Stimulated activated CD8-positive, alpha-beta memory T cell treated with anti-CD3 and anti-CD28 coated beads, Interleukin-4, amount 100 ng/mL, for 4 hours (primary cell): ENCODE measurements at regions not wholly inside any gene's neighbourhood (a gene's known extent, or its start where the extent isn't known, plus 50 kb on each side); places are given as distances from the start of the nearest gene placed in this dataset.
"Not testable (repeated sequence)": the region's sequence is repeated elsewhere in the genome, so short reads cannot be mapped to it uniquely, and the experiment has no call there.

Source experiments
- DNase-seq, 2 donors: peaks; one replicate each; pipeline ENCODE4 v3.0.0-alpha.2; 2020; ENCODE audit warnings: low read depth in 2 of 2, low spot score in 1 of 2

DNA sequence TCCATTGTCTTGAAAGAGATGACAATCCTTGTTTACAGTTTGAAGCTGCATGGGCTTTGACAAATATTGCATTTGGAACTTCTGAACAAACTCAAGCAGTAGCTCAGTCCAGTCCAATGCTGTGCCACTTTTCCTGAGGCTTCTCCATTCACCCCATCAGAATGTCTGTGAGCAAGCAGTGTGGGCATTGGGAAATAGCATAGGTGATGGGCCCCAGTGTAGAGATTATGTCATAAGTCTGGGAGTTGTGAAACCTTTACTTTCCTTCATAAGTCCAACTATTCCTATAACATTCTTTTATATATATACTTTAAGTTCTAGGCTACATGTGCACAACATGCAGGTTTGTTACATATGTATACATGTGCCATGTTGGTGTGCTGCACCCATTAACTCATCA is 163.4 kb upstream of the NT5E start:
- not testable (repeated sequence) for DNase-seq

DNA sequence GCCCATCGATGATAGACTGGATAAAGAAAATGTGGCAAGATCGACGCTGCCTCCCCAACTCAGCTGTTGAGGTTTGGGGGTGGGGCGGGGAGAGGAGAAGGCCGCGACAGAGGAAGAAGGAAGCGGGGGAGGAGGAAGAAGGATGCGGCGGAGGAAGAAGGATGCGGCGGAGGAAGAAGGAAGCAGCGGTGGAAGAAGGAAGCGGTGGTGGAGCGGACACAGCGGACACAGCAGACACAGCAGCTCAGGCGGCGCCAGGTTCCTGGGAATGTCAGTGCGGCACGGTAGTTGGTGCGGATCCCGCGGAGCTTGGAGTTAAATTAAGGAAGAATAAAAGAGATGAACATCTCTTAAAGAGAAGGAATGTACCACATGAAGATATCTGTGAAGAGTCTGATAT is 163.9 kb upstream of the NT5E start:
- DNase-seq, result no peak

DNA sequence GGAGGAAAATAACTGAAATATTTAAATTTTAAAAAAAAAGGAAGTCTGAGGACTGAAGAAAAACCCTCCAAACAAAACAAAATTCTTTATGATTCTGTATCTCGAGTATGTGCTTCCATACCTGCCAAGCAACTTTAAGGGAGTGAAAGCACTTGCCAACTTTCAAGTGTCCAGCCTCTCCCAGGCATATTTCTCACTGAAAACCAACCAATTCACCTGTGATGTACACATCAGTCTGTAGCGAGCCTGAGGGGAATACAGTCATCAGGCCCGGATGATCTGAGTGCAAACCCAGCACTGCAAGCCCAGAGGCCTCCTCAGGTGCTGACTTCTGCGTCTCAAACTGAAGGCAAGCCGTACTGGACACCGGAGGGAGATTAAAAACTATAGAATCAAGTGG is 164.8 kb upstream of the NT5E start:
- DNase-seq, result no peak

DNA sequence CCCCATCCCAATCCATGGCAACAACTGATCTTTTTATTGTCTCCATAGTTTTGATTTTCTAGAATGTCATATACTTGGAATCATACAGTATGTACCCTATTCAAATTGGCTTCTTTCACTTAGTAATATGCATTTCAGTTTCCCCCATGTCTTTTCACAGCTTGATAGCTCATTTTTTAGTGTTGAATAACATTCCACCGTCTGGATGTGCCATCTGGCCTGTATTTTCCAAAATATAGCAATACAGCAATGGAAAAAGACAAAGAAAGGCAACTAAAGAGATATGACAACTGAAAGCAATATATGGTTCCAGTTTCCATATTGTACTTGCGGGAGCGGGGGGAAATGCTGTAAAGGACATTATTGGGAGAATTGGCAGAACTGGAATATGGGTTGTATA is 166.4 kb upstream of the NT5E start:
- DNase-seq, result no peak

DNA sequence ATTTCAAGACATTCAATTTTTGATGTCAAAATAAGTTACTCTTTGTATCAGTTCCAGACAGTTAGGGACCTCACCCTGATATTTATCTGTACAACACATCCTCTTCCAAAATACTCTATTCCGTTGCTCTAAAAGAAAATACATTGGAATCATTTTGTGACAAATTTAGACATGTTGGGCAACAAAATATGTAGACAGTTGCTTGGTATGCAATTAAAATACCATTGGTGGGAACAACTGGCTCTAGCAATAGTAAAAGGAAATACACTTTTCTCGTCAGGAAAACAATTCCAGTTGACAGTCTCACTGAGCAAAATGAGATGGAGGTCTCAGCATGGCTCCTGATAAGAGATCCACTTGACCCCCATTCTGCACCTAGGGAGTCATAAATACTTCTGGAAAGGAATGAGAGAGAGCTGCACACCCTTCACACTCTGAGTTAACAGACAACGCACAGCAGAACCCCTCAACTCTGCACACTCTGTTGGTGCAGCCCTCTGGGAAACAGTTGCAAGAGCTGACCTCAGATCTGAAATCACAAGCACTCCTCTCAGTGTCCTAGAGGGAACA is 171.3 kb upstream of the NT5E start:
- no peak for DNase-seq

DNA sequence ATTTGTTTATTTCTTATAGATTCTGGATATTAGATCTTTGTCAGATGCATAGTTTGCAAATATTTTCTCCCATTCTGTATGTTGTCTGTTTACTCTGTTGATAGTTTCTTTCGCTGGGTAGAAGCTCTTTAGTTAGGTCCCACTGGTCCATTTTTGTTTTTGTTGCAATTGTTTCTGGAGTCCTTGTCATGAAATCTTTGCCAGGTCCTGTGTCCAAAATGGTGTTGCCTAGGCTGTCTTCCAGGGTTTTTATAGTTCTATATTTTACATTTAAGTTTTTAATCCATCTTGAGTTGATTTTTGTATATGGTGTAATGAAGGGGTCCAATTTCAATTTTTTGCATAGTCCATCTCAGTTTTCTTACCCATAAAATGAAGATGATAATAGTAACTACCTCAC is 173.9 kb upstream of the NT5E start:
- not testable (repeated sequence) for DNase-seq

DNA sequence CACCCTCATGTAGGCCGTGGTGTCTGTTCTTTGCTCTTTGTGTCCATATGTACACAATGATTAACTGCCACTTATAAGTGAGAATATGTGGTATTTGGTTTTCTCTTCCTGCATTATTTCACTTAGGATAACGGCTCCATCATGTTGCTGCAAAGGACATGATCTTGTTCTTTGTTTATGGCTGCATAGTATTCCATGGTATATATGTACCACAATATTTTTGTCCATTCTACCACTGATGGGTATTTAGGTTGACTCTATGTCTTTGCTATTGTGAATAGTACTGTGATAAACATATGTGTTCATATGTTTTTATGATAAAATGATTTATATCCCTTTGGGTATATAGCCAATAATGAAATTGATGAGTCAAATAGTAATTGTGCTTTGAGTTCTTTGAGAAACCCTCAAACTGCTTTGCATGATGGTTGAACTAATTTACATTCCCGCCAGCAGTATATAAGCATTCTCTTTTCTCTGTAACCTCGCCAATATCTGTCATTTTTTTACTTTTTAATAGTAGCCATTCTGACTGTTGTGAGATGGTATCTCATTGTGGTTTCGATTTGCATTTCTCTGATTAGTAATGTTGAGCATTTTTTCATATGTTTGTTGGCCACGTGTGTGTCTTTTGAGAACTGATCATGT is 174.4 kb upstream of the NT5E start:
- DNase-seq, result no peak

DNA sequence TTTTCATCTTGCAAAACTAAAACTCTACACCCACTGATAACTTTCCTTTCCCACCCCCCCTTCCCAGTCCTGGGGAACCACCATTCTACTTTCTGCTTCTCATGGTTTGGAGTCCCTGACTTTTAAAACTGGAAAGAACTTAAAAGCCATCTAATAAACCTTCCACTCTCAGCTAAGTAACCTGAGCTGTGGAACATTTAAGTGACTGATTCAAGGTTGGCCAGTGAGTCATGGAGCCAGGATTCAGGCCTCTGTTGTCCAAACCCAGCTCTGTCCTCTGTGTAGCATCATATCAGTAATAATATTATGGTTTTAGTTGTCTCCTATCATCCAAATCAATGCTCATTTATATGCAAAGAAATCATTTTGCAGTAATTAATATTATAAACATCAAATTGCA is 176.0 kb upstream of the NT5E start:
- DNase-seq, result no peak

DNA sequence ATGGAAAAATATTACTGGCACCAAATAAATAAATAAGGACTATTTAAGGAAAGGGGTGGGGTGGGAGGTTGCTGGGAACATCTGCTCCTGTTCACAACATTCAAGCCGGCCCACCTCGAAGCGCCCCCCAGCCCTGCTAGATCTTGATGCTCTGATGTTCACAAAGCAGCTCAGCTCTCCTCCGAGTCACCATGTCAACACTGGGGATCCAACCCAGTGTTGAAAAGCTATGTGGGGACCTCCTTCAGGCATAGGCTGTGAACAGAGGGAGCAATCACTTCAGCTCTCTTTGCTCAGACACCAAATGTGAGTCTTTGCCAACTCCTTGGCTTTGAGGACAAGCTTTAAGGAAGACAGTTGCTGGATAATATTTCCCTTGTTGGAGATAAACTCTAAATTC is 176.8 kb upstream of the NT5E start:
- DNase-seq, result no peak

DNA sequence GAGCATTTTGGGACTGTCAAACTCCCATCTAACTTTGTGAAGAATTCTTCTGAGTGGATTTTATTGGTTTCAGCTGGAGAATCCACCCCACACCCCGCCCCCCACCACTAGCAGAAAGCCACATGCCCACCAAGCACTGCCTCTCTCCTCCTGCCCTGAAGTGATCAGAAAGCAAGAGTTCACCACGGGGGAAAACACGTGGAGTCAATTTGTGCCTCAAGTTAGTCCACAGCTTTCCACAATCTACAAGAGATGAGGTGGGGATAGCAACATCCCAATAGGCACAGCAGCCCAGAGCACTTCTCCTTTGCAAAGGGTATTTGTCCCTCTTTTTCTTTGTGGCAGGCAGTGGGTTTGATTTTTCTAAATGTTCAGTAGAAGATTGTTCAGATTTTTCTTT is 177.3 kb upstream of the NT5E start:
- no peak for DNase-seq

DNA sequence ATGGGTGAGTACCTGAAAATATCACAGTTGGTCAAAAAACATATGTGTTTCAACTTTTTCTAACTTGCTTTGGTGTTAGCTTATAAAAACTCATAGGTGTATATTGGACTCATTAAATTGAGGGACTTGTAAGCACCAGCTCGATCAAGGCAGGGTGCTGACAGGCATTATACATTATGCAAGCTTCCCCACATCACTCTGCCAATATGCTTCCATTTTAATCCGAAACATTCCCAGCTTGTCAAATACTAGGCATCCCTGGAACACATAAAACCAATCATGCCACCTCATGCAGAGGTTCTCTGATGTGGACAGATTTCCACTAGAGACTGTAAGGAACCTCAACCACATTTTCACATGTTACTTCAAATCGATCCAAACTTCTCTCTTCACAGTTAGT is 187.3 kb upstream of the NT5E start:
- DNase-seq, result no peak

DNA sequence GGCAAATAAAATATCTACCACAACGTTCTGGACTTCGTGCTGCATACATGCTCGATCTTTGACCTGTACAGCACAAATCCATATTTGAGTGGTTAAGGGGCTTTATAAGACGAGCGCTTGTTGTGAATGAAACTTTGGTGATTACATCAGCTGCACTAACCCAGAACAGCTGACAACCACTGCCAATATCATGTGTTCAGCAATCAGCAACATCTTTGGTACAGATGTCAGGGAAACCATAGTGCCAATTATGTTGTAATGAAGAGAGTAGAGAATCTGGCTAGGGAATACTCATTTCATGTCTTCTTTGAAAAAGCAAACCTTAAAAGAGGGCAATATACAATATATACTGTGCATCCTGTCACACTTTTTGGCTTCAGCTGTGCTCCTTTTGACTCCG is 188.6 kb upstream of the NT5E start:
- DNase-seq, result no peak

DNA sequence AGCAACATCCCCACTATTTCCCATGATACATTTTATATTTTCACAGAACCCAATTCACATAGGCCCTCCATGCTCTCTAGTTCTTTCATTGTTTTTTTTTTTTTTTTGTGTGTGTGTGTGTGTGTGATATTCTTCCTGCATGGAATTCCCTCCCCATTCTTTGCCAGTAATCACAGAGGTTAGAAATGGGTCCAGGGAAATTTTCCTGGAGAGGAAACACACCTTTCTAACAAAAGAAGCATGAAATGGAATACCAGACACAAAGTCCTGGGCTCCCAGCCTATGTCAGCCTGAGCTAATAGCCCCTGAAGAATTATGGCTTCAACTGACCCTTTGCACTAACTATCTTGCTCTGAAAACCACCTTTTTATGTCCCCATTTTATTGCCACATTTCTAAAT is 194.2 kb upstream of the NT5E start:
- no peak for DNase-seq

DNA sequence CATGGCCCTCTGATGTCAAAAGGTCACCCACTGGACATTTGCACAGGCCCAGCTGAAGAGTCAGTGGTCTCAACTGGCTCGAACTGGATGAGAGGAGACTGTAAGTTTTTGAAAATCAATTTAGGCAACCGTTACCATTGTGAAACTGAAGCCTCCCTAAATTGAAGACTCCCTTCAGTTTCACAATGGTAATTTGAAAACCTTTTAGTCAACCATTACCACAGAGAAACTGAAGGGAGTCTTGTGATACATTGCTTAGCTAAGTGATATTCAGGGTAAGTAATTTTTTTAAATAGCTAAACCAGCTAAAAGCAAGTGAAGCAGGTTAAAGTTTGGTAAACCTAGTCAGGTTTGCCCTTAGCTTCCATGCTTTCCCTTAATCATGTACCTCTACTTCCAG is 197.3 kb upstream of the NT5E start:
- DNase-seq, result no peak

DNA sequence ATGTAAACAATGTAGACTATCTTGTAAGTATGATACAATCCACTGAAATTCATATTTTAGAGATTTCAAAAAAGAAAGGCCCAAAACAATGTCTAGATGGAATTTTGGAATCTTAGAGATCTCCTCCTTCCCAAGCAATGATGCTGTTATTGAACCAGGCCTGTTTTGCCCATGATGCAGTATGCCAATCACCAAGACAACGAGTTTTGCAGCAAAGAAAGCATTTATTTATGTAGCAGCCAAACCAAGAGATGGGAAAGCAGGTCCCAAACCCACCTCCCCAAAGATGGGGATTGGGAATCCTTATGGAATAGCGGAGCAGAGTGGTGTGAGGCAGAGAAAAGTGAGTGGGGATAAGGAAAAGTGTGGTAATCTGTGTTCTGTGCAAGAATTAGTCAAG is 197.8 kb upstream of the NT5E start:
- DNase-seq, result no peak

DNA sequence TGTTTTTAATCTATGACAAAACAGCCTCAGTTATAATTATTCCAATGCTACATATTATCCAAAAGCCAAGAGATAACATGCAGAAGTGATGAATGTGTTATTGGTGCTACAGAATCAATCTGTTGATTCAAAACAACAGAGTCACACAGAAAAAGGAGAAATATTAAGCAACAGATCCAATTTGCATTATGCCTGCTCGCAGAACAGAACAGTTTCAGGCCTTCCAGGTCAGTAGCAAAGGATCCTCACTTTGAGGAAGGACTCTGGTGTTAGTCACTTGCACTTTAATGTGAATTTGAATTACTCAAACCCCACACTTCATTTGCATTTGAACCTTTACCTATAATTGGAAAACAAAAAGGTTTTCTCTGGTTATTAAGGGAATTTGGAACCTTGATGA is 198.6 kb upstream of the NT5E start:
- no peak for DNase-seq

DNA sequence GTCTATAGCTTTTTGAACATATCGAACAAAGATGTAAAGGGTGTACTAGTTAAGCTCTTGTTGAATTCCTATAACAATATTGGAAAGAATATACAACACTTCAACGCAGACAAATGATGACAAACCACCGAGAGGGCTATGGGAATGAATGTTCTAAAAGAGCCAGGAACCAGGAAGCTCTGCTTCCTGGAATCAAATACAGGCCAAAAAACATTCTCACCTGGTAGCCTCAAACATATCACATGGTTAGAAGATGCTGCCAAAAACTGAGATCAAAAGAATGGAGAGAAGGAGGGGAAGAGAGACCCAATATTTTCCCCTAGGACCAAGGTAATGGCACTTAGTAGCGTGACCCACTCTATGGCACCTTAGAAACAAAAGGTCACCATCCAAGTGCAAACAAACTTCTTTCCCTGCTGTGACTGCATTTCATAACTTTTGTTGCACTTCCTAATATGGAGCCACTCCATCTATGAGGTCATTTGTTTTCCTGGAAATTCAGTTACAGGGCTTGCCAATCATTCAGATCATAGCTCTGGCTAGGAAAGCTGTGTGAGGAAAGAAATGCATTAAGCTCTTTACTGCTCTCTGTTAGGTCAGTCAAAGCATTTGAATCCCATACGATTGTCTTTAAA is 199.2 kb upstream of the NT5E start:
- no peak for DNase-seq

DNA sequence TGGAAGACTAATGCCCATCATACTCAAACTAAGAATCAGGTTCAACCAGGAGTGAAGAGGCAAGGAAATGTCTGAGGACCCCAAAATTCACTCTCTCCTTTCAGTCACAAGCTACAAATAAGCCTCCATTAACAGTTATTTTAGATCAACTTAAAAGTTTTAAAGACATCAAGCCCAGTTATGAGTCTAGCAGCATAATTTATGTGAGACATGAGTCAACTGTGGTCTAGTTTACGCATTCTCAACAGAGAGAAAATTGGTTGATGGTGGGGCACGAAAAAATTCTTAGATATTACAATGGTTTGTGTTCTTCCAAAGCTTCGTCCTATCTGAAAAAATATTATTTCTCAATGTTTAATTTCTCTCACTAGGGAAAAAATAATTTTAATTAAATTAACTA is 204.9 kb upstream of the NT5E start:
- DNase-seq, result no peak

DNA sequence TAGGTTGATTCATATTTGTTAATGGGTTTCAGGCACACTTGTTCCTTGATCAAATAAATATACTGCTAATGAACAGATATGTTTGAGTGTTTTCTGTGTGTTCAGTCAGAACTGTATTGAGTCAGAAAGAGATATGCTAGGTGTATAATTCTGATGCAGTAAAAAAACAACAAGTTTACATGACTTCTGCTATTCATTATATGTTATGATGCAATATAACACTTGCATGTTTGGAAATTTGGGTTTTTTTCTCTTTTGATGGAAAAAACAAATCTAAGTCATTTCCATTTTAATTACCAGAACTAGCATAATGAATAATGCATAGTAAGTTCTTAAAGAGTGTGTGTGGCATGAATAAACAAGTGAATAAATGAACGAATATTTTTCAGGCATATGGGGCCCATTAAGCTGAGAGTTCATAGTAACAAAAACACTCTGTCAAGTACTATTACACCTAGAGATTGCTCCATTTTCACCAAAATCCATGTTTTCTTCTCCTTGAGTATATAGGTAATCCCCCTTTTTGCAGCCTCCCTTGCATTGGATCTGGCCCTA is 208.3 kb upstream of the NT5E start:
- no peak for DNase-seq

DNA sequence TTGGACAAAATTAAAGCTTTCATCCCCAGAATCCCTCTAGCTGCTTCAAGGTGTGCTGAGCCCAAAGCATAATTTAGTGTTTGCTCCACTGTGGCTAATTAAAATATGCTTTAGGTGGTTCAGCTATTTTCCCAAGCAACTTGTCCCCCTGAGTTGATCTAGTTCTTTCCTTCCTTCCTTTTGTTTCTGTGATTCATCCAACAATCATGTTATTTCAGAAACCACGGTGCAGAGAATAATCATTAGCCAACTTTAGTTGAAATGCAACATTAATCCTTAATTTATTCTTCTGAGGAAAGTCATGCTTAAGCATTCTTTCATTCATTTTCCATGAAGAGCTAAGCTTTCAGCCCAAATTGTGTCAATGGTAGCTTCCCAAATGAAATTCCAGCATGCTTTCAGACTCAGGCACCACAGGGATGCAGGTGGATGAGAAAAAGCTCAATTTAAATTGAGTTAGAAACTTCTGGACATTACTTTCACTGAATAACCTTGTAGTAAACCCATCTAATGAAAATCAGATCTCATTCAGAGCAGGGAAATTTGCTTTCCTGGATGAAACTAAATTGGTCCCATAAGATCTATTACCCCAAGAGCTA is 209.0 kb upstream of the NT5E start:
- no peak for DNase-seq

DNA sequence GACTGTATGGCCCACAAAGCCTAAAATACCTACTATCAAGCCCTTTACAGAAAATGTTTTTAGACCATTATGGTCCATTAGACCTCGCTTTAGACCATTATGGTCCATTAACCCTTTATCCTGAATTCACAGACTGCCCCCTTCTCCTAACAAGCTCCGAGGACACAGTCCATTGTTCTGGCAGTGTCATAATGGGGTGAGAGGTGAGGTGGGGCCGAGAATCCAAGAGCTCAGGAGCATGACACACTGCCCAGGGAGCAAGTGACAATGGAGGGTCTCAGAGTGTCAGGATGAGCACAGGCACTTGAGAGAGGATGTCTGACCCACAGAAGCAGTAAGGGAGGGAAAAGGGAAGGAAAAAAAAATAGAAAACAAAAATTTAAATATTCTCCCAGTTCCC is 212.4 kb upstream of the NT5E start:
- no peak for DNase-seq

DNA sequence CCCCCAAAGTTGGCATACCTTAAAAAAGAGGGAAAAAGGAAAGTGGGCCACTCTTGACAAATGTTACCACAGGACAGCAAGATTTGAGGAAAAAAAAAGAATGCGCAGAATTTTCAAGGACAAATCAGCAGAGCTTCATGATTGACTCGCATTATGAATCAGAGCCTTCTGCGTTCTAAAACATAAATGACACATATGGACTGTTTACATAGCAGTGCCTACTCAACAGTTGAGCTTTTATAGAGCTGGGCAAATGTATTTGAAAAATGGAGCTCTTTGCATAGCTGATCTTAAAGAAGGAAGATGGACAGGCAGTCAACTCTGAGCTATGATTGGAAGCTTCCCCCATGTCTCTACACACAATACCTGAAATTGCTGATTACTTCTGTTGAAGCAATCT is 213.2 kb upstream of the NT5E start:
- no peak for DNase-seq
